NCI-H526 (cell line): ENCODE measurements at regions not wholly inside any gene's neighbourhood (a gene's known extent, or its start where the extent isn't known, plus 50 kb on each side); places are given as distances from the start of the nearest gene placed in this dataset.

ENCODE experiments used
- DNase-seq, 2 experiments: peaks; one replicate each; lab custom pipeline; 2025; lab: John Stamatoyannopoulos, UW

DNA sequence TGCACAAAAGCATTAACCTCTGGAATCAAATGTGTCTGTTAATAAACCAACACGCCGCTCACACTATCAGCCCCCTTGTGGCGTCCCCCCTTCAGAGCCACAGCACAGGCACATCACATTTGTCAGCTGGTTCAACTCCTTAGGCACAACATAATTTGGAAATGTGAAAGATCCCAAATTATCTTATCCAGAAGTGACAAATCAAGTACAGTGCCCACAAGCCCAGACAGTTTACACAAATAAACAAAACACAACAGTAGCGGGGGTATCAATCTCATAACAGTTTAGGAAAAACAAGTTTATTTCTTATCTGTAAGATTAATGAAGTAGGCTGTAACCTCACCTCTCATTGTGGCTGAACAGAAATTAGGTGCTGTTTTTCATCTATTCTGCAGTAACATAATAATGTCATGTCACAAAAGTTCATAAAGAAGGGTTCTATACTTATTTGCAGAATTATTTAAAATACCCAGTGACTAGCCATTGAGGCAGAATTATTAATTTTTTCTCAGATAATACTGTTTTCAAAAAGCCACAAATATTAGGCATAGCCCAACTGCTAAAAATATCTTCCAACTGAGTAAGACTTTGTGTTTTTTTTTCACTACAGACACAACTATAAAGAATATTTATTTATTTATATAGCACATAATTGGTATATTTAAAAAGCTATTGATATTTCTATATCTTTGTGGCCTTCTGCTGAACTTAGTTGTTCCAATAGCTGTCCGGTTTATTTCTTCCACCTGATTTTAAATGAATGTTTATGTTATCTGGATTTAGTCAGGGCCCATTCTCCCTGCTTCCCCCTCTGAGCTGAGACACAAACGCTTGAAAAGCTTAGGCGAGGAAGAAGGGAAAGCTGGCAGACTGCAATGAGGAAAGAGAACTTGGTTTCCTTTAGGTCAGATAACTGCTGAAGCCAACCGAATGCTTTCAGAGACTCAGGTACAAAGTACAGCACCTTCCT, 214.7 kb downstream of the QDPR start:
- DNase-seq, result no peak

DNA sequence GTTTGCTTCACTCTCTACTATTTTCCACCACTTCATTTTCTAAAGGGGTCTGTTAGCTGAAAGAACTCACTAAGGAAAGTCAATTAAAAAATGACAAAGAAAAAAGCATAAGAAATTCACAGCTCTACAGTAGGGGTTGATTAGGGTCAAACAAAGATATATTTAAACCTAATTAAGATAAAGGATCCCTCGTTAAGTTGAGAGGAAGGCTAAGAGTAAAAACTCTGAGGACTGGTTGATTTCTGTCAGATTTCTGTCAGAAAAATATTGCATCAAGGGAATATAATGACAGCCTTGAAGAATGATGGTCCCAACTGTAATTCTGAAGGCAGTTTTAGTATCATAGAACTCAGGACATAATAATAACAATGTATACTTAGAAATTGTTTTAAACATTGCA, 218.0 kb downstream of the QDPR start:
- no peak for DNase-seq

DNA sequence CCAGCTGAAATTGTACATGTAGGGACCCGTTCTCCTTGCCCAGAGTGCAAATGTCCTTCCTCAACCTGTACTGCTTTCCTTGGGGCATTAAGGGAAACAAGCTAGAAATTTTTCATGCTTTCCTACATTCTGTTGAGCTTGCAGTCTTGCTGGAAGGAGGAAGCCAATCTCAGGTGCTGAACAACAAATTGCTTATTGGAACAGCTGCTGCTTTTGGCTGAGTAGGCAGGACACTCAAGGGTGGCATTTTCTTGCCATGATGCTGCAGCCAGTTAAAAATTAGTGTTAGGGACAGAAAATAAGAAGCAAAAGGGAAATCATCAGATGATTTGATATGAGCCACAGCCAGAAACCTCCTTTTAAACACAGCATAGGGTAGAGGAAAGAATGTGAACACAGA, 223.7 kb downstream of the QDPR start:
- no peak for DNase-seq

DNA sequence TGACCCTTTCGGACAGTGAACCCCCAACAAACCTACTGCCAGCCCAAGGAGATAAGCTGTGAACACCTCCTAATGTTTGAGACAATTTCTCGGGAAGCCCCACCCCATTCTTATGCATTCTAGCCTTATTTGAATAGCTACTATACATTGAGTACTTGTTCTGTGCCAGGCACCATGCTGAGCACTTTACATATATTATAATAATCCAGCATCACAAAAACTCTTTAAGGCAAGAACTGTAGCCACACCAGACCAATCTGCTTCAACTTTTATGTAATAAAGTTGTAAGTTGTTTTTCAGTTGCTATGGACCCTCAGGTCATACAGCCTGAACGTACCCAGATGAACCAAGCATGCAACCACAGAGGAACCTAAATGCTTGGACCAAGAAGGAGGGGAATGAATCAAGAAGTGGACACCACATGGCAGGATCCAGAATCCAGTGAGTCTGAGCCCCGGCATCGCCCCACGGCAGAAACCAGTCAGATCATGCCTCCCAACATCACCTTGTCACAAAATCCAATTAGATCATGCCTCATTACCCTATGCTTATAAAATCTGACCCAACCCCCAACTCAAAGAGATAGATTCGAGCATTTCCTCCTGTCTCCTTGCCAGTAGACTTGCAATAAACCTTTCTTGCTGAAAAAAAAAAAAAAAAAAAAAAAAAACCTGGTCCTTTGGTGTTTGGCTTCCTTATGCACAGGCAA, 225.0 kb downstream of the QDPR start:
- peak; percentile 31 to 45 for DNase-seq

DNA sequence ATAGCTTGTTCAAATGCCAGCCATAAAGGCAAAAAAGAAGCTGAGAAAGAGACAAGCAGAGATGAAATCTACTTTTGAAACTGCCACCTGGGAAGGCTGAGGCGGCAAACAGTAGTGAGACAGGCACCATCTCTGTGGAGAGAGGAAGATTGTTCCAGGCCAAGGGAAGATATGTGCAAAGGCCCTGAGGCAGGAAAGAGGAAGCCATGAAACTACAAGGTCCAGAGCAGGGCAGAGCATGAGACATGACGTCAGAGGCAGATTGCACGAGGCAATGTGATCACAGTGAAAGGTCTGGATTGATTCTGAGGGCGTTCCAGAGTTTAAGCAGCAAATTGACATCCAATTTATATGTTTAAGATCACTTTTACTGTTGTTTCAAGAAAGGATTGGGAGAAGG, 226.1 kb downstream of the QDPR start:
- DNase-seq, result no peak

DNA sequence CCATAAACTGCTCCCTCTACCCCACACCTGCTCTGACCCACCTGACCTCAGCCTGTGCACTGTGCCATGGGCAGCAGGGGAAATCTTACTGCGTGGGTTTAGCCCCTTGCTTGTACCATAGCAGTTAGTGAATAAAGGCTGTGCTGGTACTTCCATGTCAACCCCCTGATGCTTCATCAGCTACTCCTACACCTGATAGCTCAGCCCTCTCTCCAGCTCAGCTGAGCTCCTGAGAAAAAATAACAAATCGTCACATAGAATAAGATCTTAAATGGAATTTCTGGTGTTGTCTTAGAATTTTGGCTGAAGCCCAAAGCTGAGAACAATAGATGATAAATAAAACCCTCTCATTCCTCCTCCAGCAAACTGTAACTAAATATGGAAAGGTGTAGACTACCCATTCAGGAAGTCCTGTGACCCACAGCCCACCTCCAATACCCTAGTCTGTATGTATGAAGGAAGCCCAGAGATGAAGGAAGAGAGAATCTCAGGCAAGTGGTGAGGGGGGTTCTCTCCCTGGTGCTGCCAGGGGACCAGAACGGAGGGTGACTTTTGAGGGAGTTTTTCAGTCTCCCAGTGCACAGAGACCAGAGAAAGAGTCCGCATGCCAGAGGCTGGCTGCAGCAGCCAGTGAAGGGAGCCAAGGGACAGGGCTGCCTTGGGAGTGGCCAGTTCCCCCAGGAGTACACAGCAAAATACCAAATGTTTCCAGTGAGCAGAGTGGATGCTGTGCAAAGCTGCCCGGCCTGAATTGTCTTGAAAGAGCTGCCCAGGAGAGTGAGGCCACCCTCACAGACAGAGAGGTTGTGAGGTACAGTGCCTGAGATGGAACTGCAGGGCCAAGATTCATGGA, 227.3 kb downstream of the QDPR start:
- no peak for DNase-seq

DNA sequence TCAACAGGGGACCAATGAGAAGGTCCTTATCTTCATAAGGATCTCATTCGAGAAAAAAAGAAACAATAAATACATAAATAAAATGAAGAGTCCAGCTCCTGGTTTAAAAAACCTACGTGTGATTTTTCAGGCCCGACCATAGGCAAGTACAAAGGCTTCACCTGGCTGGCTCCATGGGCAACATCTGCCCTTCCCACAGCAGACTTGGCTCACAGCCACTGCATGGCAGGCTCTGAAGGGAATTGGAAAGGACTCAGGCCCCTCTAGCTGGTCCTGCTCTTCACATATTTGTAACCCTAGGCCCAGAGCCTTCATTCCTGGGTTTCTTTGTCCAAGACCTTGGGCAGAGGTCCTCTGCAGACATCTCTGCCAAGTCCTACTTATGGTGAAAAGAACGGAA, 228.1 kb downstream of the QDPR start:
- no peak for DNase-seq

DNA sequence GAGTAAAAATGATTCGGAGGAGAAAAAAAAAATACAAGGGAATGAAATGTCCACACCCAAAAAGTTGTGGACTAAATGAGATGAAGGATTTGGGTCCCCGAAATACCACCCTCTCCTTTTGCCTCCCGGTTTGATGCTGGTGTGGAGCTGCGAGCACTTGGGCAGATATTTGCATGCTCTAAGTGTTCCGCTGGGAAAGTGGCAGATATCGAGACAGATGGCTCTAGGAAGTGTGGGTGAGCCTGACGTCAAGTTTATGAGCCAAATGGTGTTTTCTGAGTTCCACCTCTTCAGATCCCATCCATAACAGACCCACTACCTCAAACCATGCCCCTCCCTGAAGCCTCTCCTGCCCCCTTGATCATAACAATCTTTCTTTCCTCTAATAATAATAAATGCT, 228.6 kb downstream of the QDPR start:
- peak in 1 of 2 experiments; percentile 43 for DNase-seq

DNA sequence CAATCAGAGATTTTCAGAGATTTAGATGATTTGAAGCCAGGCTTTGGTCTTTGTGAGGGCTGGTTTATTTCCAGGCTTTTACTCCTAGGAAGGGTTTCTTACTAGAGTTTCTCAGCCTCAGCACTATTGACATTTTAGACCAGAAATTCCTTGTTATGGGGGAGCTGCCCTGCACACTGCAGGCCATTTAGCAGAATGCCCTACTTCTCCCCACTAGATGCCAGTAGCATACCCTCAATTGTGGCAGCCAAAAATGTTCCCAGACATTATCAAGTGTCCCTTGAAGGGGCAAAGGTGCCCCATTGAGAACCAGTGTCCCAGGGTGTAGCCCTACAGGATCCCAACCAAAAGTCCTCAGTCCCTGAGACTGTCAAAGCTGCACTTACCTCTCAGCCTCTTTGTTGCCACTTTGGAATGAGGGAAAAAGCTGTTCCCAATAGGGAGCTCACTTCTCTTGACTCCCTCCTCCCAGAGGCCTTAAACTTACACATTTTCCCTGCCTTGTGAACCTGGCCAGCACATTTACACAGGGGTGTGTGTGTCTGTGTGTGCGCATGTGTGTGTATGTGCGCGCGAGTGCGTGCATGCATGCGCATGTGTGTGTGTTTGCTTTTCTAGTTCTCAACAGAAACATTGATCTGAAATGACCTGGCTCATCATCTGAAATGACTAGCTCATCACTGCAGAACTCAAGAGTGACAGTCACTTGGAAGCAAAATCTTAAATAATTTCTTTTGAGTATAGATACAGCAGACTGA, 231.4 kb downstream of the QDPR start:
- no peak for DNase-seq

DNA sequence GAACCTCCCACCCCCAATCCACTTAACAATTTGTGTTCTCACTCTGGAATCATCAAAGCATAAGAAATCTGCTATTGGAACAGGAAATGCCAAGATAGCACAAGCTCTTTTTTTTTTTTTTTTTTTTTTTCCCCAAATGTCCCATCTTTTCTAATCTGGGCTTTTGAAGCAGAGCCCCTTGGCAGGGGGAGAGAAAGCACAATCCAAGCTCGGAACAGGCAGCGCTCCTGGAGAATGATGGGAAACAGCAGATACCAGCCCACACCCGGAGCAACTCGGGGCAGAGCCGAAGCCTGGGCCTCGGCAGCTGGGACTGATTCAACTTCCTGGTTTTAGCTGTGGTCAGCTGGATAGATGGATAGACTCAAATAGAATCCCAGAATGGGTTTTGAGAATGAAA, 235.1 kb downstream of the QDPR start:
- no peak for DNase-seq

DNA sequence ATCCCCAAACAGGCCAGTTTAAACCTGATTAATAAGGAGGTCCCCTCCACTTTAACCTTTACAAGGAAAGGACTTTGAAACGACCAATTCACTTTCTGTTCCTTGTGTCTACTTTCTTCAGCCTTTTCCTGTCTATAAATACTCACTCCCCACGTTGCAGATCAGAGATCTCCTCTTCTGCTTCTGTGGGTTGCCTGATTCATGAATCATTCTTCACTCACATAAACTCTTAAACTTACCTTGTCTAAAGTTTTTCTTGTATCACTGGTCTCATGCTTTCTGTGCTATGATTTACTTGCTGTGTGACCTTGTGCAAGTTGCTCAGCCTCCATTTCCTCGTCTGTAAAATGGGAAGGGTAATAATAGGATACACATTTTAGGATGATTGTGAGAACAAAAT, 236.1 kb downstream of the QDPR start:
- no peak for DNase-seq

DNA sequence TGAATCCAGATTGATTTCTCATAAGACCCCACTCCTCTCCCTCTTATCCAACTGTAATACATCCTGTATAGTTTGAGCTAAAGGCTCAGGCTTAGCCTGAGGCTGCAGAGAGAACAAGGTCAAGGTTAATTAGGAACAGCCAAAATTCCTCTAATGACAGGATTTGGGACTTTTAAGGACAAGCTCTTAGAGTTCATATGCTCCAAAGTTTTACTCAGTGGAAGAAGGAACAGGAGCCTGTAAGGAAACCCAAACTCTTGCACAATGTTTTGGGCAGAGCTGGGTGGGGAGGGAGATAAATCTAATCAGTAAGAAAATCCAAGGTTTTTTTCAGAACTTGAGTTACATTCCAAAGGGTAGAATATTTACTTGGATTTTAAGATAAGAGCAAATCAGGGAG, 238.8 kb downstream of the QDPR start:
- no peak for DNase-seq

DNA sequence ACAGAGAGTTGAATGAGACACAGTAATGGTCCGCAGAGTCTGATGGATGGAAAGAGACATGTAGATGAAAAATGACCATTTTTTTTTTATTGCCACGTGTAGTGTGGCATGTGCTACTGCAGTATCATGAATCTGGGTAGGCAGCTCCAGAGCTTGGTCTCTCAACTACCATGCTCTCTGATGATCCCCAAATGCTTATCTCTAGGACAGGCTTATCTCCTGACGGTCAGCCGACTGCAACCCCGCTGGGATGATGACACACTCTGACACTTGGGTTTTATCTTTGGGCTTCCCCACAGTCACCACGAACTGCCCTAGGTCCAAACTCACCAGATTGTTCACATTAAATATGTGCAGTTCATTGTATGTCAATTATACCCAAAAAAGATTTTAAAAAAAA, 239.7 kb downstream of the QDPR start:
- DNase-seq, result no peak

DNA sequence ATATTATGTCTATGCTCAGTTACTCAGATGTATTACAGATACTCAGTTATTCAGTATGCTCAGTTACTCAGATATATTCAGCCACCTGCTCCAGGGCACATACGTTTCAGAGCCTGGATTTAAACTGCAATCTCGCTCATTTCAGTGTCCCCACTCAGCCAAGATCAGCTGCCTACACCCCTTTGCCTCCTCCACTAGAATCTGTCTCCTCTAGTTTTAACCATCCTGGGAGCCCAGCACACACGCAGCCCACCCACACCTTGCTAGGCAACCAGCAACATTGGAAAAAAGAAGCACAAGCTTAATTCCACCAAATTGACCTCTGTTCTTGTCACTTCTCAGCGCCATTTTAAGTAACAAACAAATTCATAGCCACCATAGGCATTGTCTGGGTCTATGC, 246.2 kb downstream of the QDPR start:
- no peak for DNase-seq

DNA sequence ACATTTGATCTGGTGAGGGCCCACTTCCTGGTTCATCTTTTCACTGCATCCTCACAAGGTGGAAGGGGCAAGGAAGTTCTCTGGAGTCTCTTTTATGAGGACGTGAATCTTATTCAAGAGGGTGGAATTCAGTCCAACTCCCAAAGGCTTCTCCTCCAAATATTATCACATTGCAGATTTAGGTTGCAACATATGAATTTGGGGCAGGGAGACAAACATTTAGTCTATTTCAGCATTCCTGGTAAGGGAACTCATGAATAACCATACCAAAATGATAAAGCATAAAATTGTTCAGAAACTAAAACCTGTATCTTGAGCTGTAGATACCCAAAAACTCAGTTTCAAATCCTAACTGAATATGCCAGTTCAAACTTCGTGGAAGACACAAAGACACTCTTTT, 246.8 kb downstream of the QDPR start:
- no peak for DNase-seq

DNA sequence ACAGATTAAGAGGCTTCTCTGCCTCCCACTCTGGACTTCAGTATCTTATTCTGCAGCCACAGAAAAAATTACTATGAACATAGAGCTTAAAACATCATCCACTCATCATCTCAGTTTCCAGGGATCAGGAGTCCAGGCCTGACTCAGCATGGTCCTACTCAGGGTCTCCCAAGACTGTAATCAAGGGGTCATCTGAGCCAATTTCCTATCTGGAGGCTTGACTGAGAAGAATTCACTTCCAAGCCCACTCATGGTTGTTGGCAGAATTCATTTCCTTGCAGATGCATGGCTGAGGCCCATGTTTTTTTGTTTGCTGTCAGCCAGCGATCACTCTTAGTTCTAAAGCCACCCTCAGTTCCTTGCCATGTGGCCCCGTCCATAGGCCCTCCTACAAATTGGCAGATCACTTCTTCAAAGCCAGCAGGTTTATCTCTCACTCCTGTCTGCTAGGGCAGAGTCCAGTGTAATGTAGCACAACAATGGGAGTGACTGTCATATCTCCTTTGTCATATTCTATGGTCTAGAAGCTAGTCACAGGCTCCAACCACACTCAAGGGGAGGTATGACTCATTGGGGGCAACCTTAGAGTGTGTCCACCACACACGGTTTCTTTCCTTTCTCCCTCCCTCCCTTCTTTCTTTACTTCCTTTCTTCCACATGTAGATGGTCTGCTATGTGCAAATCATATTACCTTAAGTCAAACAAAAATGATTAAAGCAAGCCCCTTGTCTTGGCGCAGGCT, 251.6 kb downstream of the QDPR start:
- DNase-seq, result no peak

DNA sequence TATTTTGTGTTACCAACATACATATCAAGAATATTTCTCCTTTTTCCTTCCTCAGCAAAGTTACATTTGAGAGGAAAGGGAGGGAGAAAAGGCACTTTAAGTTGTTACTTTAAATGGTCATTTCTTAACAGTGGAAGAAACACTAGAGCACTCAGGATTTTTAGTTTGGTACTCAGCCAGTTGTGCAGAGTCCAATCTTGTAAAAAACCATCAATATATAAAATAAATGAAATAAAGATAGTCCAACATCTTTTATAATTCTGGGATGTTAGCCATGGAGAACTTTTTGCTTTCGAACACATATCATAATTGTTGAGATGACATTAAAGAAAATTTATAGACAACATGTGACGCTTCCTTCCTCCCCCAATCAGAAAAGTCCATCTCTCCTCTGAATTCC, 253.8 kb downstream of the QDPR start:
- DNase-seq, result no peak

DNA sequence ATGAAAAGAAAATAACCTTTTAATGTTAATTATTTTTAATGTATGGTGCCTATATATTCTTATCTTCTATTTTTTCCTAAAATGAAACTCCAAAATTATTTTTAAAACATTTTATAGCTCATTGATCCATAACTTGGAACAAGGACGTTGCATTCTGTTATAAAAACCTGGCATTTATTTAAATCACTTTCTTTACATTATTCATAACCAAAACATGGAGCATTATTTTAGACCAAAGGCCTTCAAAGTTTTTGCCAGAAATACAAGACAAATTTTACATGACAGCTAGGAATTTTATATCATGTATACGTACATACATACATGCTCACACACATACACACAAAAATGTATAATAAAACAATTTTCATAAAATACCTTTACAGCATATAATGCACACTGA, 259.8 kb downstream of the QDPR start:
- DNase-seq, result no peak

DNA sequence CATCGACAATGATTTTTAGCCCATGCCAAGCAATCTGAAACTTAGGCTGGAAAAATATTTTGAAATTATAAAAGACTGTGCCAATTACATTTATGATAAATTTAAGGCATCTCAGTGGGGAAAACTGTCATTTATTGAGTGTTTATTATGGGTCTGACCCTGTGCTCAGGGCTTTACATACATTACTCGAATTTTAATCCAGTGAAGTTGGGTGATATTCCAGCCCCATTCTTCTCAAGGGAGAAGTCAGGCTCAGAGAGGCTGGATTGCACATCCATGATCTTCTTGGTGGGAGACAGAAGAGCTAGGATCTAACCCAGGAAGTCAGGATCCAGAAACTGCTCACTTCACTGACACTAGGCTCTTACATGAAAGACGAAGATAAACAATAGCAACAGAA, 260.8 kb downstream of the QDPR start:
- no peak for DNase-seq

DNA sequence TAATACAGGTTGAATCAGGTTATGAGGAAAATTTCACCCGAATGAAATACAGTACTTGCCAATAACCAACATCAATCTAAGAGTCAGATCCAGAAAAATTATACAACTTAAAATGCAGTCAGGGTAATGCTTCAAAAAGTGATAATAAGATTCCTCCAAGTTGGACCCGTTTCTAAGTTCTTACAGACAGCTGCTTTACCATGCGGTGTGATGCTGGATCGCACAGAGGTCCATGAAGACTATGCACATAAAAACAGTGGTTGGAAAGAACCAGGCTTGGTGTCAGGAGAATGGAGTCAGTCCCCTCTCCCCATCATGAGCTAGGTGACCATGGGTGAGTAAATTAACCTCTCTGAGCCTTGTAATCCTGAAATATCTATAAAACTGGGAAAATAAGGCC, 261.3 kb downstream of the QDPR start:
- no peak for DNase-seq

DNA sequence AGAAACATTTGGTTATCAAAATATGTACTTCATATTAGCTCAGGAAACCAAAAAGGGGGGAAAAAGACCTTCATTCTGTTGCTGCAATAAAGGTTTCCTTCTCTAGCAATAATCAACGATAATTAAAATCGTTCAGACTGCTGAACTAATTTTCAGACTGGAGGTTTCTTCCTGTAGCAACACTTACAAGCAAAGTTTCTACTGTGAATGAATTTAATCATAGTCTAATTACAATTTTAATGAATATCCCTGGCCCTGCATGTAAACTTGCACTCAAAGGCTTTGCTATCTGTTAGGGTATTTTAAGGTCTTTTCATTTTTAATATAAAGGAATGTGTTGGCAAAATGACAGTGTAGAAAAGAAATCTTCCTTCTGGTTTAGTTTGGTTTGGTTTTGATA, 265.2 kb downstream of the QDPR start:
- no peak for DNase-seq
